Trophoblast cell (in vitro differentiated cells and primary cell): ENCODE measurements at regions not wholly inside any gene's neighbourhood (a gene's known extent, or its start where the extent isn't known, plus 50 kb on each side); places are given as distances from the start of the nearest gene placed in this dataset.

ENCODE experiments used
- DNase-seq, 2 donors: peaks; one replicate each; pipeline ENCODE4 v3.0.0-alpha.2; 2016
- H2AFZ ChIP-seq: 2 replicates; pipeline ENCODE4 v1.6.1; 2013; ENCODE audit warnings: low read length, moderate library complexity, mild to moderate bottlenecking; ENCODE audit not compliant: insufficient read depth, poor library complexity
- H2AK5ac ChIP-seq: 2 replicates; pipeline ENCODE4 v1.6.1; 2013; ENCODE audit warnings: mild to moderate bottlenecking, low read length
- H2BK120ac ChIP-seq: 2 replicates; pipeline ENCODE4 v1.6.1; 2013; ENCODE audit warnings: low read length, mild to moderate bottlenecking, moderate library complexity; ENCODE audit not compliant: insufficient read depth, poor library complexity
- H2BK12ac ChIP-seq: 2 replicates; pipeline ENCODE4 v1.6.1; 2013; ENCODE audit warnings: mild to moderate bottlenecking, low read length, moderate library complexity
- H2BK5ac ChIP-seq: 2 replicates; pipeline ENCODE4 v1.6.1; 2013; ENCODE audit warnings: low read length, low read depth, moderate library complexity, mild to moderate bottlenecking; ENCODE audit not compliant: poor library complexity
- H3K14ac ChIP-seq: 2 replicates; pipeline ENCODE4 v1.6.1; 2013; ENCODE audit warnings: mild to moderate bottlenecking, low read length
- H3K18ac ChIP-seq: 2 replicates; pipeline ENCODE4 v1.6.1; 2013; ENCODE audit warnings: mild to moderate bottlenecking, low read length
- H3K23ac ChIP-seq: 2 replicates; pipeline ENCODE4 v1.6.1; 2013; ENCODE audit warnings: low read length
- H3K27ac ChIP-seq: 2 replicates; pipeline ENCODE4 v1.5.1; 2013; ENCODE audit warnings: low read depth, mild to moderate bottlenecking, inconsistent platforms, low read length, moderate library complexity
- H3K27me3 ChIP-seq: 2 replicates; pipeline ENCODE4 v1.6.1; 2013; ENCODE audit warnings: inconsistent platforms, mild to moderate bottlenecking, low read length, moderate library complexity; ENCODE audit not compliant: insufficient read depth
- H3K36me3 ChIP-seq, 2 experiments: 1 replicate in 1 of 2; 2 replicates in 1 of 2; pipeline ENCODE4 v1.6.1; 2013; ENCODE audit warnings: low read length in 2 of 2, mild to moderate bottlenecking in 2 of 2, moderate library complexity in 1 of 2; ENCODE audit not compliant: insufficient read depth in 2 of 2, control insufficient read depth in 1 of 2
- H3K4ac ChIP-seq: 2 replicates; pipeline ENCODE4 v1.6.1; 2013; ENCODE audit warnings: low read depth, mild to moderate bottlenecking, low read length, moderate library complexity
- H3K4me1 ChIP-seq, 2 experiments: 1 replicate in 1 of 2; 2 replicates in 1 of 2; pipeline ENCODE4 v1.6.1; 2013; ENCODE audit warnings: low read length in 2 of 2, mild to moderate bottlenecking in 2 of 2, moderate library complexity in 1 of 2; ENCODE audit not compliant: insufficient read depth in 2 of 2, control insufficient read depth in 1 of 2
- H3K4me2 ChIP-seq: 2 replicates; pipeline ENCODE4 v1.6.1; 2013; ENCODE audit warnings: inconsistent platforms, mild to moderate bottlenecking, low read length, moderate library complexity
- H3K4me3 ChIP-seq: 2 replicates; pipeline ENCODE4 v1.5.1; 2013; ENCODE audit warnings: mild to moderate bottlenecking, low read depth, low read length, inconsistent platforms
- H3K79me1 ChIP-seq: one replicate; pipeline ENCODE4 v1.6.1; 2013; ENCODE audit warnings: low read length
- H3K79me2 ChIP-seq: 2 replicates; pipeline ENCODE4 v1.6.1; 2013; ENCODE audit warnings: low read length, mild to moderate bottlenecking; ENCODE audit not compliant: control insufficient read depth, insufficient read depth, poor library complexity
- H3K9ac ChIP-seq: 2 replicates; pipeline ENCODE4 v1.6.1; 2013; ENCODE audit warnings: mild to moderate bottlenecking, low read length
- H3K9me3 ChIP-seq: 2 replicates; pipeline ENCODE4 v1.6.1; 2013; ENCODE audit warnings: low read depth, mild to moderate bottlenecking, control low read depth, inconsistent platforms, low read length; ENCODE audit not compliant: insufficient read depth
- H4K12ac ChIP-seq: 2 replicates; pipeline ENCODE4 v1.6.1; 2013; ENCODE audit warnings: low read depth, mild to moderate bottlenecking, low read length, moderate library complexity
- H4K8ac ChIP-seq: 2 replicates; pipeline ENCODE4 v1.6.1; 2013; ENCODE audit warnings: low read depth, mild to moderate bottlenecking, low read length, moderate library complexity
- H4K91ac ChIP-seq: one replicate; pipeline ENCODE4 v1.6.1; 2013; ENCODE audit warnings: low read depth, mild to moderate bottlenecking, low read length, moderate library complexity
- WGBS: extraction: QIAGEN DNeasy Blood & Tissue Kit; methylation state at CpG from one replicate; pipeline ENCODE4 v1.1.7; 2013; ENCODE audit warnings: missing lambda C conversion rate; ENCODE audit not compliant: insufficient read length, insufficient coverage; ENCODE audit errors: extremely low coverage; 5-methylcytosine and 5-hydroxymethylcytosine counted together

DNA sequence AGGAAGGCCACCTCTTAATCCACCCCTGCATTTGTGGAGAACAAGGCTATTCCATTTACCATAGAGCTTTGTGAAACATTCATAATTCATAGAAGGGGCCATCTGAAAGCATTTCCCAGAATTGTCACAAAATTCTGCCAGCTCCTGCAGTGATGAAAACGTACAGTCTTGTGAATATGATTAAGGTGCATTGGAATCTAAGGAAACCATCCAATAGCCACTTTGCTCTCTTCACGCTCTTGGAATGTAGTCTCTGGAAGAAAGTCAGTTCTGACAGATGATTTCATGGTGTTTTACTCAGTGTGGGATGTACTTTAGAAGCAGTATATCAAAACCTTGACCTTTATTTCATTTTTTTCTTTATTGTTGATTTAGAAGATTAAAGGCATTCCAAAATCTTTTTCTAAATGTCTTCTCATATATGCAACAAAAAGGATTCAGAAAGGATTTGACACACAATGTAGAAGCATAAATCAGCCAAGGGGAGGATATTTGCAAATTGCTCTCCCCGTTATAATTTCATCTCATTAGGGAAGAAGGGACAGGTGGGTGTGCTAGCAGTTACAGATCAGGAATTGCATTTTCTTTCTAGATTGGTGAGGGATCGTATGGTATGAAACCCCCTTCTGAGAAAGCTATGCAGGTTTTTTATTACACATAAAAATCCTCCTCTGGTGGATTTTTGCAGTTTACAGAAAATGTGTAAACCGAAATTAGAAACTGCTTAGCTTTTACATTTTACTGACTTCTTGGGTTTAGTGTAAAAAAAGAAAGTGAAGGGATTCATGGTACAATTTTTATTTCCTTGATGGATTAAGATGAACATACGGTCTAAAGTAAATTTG, 390.2 kb downstream of the LRIG3 start:
- Histone ChIP-seq H2AFZ (no peak overlapping the region), H3K79me1 (no peaks in the 10 kb centered on the region), H3K9me3 (no peaks in the 10 kb centered on the region), H3K36me3 (no peaks in the 10 kb centered on the region), H2BK120ac (no peak overlapping the region), H3K4me2 (no peak overlapping the region), H4K8ac (no peak overlapping the region), H3K4ac (no peak overlapping the region), H3K18ac (no peak overlapping the region), H3K14ac (no peak overlapping the region), H3K4me1 (no peaks in the 10 kb centered on the region), H3K9ac (no peak overlapping the region), H3K27ac (no peak overlapping the region), H3K23ac (no peak overlapping the region), H2AK5ac (no peak overlapping the region), H4K12ac (no peak overlapping the region), H4K91ac (no peak overlapping the region), H3K27me3 (no peaks in the 10 kb centered on the region), H2BK5ac (no peak overlapping the region), H2BK12ac (no peak overlapping the region), H3K79me2 (no peaks in the 10 kb centered on the region), H3K4me3 (no peak overlapping the region)
- WGBS: no CpG with 5 or more reads among the region's 6 CpGs
- peak in 1 of 2 donors; percentile 16 for DNase-seq

DNA sequence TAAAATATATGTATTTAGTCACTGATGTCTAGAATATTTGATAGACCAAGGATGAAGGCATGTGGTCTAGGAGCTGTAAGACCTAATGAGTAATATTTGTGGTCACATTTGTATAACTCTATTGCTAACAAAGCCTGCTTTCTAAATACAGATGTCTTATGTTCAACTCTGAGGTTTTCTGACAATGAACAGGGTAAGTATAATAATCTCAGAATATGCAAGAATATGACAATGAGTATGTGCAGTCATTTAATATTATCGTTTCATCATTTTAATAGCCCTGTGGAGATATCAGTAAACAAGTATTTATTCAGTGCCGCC, 389.6 kb downstream of the LRIG3 start:
- H3K18ac ChIP-seq: no peak overlapping the region
- H4K12ac ChIP-seq: no peak overlapping the region
- no peak overlapping the region for H4K8ac ChIP-seq
- H2BK12ac ChIP-seq: no peak overlapping the region
- H3K4me1 ChIP-seq: no peaks in the 10 kb centered on the region
- no peaks in the 10 kb centered on the region for H3K79me2 ChIP-seq
- H2AK5ac ChIP-seq: no peak overlapping the region
- no peaks in the 10 kb centered on the region for H3K79me1 ChIP-seq
- no peak overlapping the region for H3K4me3 ChIP-seq
- no peak overlapping the region for H3K27ac ChIP-seq
- WGBS: no CpG with 5 or more reads among the region's 2 CpGs
- no peak overlapping the region for H3K4me2 ChIP-seq
- no peak overlapping the region for H2AFZ ChIP-seq
- no peak for DNase-seq
- H3K9ac ChIP-seq: no peak overlapping the region
- H3K27me3 ChIP-seq: no peaks in the 10 kb centered on the region
- H3K36me3 ChIP-seq: no peaks in the 10 kb centered on the region
- H3K4ac ChIP-seq: no peak overlapping the region
- H3K9me3 ChIP-seq: no peaks in the 10 kb centered on the region
- H2BK5ac ChIP-seq: no peak overlapping the region
- no peak overlapping the region for H3K23ac ChIP-seq
- H4K91ac ChIP-seq: no peak overlapping the region
- no peak overlapping the region for H3K14ac ChIP-seq
- no peak overlapping the region for H2BK120ac ChIP-seq

DNA sequence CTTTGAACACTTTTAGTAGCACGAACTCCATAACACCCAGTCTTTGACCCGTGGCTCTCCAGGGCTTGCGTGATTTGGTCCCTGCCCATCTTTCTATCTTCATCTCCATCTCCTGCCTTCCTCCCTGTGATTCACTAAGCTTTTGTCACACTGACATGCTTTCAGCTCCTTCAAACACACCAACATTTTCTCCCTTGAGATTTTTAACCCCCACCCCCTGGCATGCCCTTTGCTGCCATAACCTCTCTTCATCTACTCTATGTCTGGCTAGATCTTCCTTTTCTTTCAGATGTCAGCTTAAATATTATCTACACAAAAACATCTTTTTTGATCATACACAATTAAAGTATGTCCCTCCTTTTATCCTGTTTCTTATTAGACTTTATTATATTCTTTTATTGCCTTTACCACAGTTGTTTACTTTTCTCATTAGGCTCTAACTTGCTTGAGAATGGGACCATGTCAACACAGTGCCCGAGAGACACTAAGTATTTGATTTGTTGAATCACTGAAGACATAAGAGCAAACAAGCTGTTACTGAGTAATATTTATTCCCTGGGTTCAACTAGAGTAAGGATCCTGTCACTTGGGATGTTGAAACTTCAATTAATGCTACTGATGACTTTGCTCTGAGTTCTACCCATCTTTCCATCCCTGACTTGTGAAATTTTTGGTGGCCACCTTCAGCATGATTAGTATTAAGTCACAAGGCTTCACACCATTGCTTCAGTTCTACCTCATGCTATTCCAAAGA, 387.3 kb downstream of the LRIG3 start:
- WGBS: no CpG with 5 or more reads among the region's 4 CpGs

DNA sequence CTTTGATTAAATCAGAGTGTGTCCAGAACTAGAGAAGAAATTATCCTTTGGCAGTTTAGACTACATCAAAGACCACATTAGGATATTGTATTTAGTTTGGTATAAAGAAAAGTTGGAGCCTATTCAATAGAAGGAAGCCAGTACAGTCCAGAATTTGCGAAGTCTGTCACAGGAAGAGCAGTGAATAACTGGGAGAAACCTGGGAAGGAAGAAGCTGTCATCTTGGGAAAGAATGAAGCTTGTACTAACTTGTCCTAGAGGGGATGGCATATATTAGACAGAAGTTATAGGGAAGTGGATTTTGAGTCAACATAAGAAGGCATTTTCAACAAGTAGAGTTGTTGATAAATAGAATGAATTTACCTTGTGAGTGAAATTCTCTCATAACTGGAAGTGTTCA, 386.7 kb downstream of the LRIG3 start:
- no peak overlapping the region for H2AFZ ChIP-seq
- H3K9ac ChIP-seq: no peak overlapping the region
- no peak overlapping the region for H2BK12ac ChIP-seq
- no peaks in the 10 kb centered on the region for H3K79me2 ChIP-seq
- no peak overlapping the region for H3K4ac ChIP-seq
- no peak overlapping the region for H4K12ac ChIP-seq
- H3K14ac ChIP-seq: no peak overlapping the region
- no CpG with 5 or more reads among the region's 1 CpG for WGBS
- H3K79me1 ChIP-seq: peaks cover 2% of the 10 kb centered on the region
- no peak for DNase-seq
- no peak overlapping the region for H2BK120ac ChIP-seq
- no peaks in the 10 kb centered on the region for H3K27me3 ChIP-seq
- H3K27ac ChIP-seq: no peak overlapping the region
- H2AK5ac ChIP-seq: no peak overlapping the region
- no peak overlapping the region for H3K4me3 ChIP-seq
- H3K4me1 ChIP-seq: peaks cover 0 to 2% of the 10 kb centered on the region in 2 experiments
- H3K23ac ChIP-seq: no peak overlapping the region
- no peak overlapping the region for H4K91ac ChIP-seq
- no peak overlapping the region for H2BK5ac ChIP-seq
- no peak overlapping the region for H3K4me2 ChIP-seq
- no peaks in the 10 kb centered on the region for H3K9me3 ChIP-seq
- H3K18ac ChIP-seq: no peak overlapping the region
- H3K36me3 ChIP-seq: no peaks in the 10 kb centered on the region
- no peak overlapping the region for H4K8ac ChIP-seq

More for the DNA sequence above, 387.3 kb downstream of the LRIG3 start:
- no peak for DNase-seq
- Histone ChIP-seq H3K9ac (no peak overlapping the region), H3K79me1 (peaks cover 2% of the 10 kb centered on the region), H3K4me3 (no peak overlapping the region), H3K9me3 (no peaks in the 10 kb centered on the region), H3K79me2 (no peaks in the 10 kb centered on the region), H3K27me3 (no peaks in the 10 kb centered on the region), H3K14ac (no peak overlapping the region), H2BK12ac (no peak overlapping the region), H3K4me1 (peaks cover 0 to 2% of the 10 kb centered on the region in 2 experiments), H4K91ac (no peak overlapping the region), H4K8ac (no peak overlapping the region), H3K36me3 (no peaks in the 10 kb centered on the region), H3K23ac (no peak overlapping the region), H2AK5ac (no peak overlapping the region), H3K18ac (no peak overlapping the region), H3K4ac (no peak overlapping the region), H2BK120ac (no peak overlapping the region), H3K4me2 (no peak overlapping the region), H3K27ac (no peak overlapping the region), H4K12ac (no peak overlapping the region), H2BK5ac (no peak overlapping the region), H2AFZ (no peak overlapping the region)
